ENCODE measurements at regions not wholly inside any gene's neighbourhood (a gene's known extent, or its start where the extent isn't known, plus 50 kb on each side); places are given as distances from the start of the nearest gene placed in this dataset.

DNA sequence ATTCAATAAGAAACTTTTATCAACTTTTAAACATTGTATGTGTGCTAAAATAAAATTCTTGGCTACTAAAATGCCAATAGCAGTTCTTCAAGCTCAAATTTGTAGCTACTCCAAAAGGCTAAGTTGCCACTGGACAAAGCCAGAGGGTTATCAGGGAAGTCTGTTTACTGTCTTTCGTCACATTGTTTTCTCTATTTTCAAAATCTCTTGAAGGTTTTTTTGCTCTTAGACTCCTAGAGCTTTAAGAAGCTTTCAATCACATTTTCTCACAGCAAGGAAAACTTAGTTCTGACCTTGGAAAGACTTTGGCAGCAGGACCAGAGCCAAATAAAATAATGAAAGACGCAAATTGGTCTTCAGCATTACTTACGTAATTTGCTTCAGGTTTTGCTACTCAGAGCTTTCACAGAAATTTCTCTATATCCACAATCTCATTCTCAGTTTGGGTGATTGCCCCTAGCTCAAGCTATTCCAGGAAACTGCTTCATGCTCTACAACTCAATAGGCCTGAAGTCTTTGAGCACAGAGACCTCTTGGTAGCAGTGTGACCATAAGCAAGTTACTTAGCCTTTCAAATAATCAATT, 257.7 kb downstream of the GABRG2 start:
- no peak for DNase-seq

DNA sequence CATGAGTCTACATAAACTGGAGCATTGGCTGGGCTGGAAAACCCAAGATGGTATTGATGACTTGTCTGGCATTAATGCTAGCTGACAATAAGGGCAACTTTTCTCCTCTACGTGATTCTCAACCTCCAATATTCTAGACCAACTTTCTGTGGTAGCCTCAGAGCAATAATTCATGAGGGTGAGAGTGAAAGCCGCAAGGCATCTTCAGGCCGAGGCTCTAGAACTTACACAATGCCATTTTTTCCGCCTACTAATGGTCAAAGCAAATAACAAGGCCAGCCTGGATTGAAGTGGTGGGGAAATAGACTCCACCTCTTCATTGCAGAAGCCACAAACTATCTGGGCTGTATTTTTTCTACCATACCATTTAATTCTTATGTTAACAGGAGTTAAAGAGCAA, 267.4 kb downstream of the GABRG2 start:
- no peak for DNase-seq

DNA sequence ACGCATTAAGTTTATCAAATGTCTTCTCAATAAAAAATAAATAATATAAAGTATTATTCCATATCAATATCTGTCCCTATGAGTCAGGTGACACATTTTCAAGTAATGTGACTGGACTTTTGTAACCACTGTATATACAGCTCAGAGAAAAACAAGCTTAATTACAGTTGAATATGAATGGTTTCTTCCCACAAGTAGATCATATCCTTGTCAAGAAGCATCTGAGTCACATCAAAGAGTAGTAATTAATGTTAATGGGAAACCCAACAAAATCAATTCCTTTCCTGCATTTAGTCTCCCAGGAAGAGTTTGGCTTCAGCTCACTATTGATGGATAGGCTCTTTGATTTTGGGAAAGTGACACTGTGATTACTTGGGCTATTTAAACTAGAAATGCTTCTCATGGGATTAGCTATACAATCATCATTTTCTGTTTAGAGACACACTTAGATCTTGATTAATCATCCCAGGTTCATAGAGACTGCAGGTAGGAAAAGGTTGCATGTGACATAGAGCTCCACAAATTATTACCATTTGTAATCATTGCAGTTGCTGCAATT, 292.9 kb downstream of the GABRG2 start:
- DNase-seq = no peak

DNA sequence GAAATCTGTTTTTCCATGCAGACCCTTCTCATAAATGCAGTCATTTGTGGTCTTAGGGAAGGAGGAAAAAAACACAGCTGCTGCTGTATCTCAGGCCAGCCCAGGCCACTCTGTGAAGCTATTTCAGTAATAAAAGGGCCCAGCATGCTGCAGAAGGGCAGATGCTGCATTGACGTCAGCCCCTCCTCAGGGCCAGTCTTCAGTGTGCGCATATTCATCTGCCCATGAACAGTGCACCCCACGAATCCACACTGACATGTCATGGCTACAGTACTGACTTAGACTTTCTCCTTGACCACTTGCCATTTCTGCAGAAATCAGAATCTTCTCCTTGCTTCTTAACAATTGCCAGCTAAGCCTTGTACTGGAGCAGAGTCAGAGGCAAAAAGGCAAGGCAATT, 304.7 kb downstream of the GABRG2 start:
- peak in 2 of 14 donors; percentile 0 to 2 for DNase-seq

DNA sequence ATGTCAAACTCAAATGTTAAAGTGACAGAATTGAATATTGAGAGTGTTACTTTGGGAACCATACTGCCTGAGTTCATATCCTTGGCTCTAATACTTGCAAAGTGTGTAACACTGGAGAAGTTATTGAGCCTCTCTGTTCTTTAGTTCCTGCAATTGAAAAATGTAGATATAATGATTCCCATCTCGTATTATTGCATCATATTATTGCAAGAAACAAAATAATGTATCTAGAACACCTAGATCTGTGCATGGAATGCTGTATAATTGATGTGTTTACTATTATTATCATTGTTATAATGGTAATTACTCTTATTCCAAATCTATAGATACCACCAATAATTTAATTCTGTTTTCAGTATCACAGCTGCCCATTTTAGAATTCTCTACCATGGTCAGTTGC, 310.3 kb downstream of the GABRG2 start:
- no peak for DNase-seq

DNA sequence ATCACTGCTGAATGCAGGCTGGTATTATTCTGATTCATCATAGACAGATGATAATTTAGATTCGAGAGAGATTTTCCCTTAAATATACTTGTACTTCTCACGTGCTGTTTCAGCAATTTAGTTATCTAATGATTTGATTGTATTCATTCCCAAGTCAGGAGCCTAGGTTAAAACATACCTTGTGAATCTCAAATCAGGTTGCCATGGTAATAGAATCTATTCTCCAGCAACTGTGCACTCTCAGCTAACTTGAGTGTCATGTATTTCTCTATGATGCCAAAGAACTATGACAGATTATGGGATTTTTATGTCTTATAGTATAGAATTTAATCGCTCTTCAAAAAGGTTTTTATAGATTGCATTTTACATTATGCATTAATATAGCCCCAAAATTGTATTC, 315.3 kb downstream of the GABRG2 start:
- DNase-seq = no peak

DNA sequence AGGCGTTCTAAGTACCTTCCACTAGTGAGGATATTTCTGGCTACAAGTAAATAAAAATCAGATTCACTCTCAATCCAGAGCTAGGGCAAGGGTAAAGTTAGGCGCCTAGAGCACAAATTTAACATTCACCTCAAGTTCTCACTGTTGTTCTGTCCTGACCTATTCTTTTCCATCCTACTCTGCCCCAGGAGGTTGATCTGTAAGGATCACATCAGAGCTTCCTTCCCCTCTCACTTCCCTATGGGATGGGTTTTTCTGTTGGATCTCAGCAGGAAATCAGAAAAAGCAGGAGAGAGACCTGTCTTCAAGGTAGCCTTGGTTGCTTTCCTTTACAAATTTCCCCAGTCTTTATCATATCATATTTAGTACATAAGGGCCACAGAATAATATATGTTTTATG, 316.7 kb downstream of the GABRG2 start:
- no peak for DNase-seq

DNA sequence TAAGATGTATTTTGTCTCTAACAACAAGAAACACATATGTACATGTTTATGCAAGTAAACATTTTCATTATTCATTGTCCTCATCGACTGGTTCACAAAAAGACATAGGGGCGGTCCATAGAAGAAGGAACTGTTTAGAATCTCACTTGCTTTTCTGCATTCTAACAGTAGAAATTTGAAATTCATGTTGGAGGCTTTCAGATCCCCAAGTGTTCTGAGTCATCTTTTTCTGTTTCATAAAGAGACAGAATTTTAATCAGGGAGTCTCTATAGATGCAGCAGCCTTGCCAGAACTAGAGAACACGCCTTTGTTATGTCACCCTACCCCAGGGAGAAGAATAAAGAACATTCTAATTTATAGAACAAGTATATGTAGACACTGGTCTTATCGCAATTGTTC, 324.3 kb downstream of the GABRG2 start:
- DNase-seq = no peak

DNA sequence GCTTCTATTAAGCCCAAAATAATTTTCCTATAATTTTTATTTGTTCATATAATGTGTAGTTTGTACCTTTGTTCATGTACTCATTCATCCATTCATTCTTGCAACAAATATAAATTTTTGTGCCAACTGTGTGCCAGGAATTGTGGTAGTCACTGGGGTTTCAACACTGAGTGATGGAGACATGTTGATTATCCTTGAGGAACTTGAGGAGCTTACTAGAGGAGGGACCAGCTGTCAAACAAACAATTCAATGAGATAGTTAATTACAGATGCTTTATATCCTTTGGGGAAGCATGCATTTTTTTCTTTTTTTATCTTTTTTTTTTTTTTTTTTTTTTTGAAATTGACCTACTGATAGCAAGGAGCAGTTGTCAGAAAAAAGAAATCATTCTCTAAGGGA, 324.8 kb downstream of the GABRG2 start:
- no peak for DNase-seq

DNA sequence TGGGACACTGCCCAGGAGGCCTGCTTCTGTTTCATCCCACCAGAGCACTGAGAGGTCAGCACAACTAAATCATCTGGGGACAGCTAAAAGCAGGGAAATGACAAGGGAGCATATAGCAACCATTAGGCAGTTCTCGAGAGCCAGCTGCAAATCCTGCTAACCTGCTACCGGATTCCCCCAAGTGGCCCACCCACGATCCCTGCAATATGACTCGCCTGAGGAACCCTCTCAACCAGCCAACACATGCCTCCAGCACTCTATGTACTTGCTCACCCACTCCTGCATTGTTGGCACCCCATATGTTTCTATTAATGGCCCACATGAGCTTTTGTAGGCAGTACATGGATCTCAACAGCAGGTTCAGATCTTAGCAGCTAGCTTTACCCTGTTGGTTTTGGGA, 326.0 kb downstream of the GABRG2 start:
- no peak for DNase-seq

DNA sequence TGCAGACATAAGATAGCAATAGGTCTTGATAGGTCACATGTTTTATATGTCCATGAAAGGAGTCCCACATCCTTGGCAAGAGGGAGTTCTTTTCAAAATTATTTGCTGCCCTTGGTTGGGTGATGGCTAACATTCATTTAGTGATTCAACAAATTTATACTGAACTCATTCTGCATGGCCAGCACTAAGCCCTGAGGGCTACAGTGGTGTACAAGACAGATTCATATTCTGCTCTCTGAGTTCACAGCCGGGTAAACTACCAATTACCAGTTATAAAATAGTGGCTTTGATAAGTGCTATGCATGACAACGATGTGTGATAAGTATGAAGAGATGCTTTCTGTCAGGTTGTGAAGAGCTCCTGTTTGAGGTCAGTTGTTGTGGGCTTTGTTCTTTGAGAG, 340.0 kb downstream of the GABRG2 start:
- DNase-seq = no peak

DNA sequence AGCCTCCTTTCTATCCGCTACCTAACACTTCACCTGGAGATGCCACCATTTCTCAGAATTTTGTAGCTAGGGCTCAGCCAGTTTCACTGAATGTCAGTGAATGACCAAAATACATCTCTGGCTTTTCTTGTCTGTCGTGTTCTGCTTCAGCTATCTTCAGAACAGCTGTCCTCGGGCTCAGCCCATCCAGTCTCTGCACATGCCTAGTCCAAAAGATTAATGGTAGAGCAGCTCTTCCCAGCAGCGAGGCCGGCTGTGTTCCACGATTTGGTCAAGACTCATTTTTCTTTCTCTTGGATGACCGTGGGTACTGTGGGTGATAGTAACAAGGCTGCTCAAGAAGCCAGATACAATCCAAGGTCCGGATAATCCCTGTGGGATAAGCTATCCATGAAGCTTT, 342.8 kb downstream of the GABRG2 start:
- no peak for DNase-seq

DNA sequence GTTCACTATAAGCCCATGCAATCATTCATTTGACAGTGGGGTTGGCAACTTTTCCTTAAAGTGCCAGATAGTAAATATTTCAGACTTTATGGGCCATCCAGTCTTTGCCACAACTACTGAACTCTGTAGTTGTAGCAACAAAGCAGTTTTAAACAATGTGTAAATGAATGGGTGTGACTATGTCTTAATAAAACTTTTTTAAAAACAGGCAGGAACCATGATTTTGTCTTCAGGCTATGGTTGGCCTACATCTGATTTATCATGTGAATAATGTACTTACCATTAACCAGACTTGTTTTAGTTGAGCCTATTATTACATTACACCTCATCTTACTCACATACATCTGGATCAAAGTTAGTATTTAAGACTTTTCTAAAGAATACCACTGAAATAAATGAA, 361.6 kb downstream of the GABRG2 start:
- no peak for DNase-seq

DNA sequence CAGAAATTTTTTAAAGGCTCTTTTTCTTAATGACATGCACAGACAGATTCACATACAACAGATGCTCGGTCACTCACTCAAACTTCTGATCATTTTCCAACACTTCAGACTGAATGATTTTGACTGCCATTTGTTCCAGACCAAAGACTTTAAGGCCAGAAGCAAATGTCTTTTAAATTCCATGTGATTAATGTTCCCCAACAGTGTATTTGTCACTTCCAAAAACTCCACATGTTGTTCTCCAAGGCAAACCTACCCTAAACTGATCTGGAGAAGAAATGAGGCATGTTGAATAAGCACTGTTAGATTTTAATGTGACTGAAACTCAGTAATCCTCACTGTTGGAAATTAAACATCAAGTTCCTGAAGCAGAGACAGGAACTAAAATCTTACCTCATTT, 366.7 kb downstream of the GABRG2 start:
- DNase-seq = no peak

DNA sequence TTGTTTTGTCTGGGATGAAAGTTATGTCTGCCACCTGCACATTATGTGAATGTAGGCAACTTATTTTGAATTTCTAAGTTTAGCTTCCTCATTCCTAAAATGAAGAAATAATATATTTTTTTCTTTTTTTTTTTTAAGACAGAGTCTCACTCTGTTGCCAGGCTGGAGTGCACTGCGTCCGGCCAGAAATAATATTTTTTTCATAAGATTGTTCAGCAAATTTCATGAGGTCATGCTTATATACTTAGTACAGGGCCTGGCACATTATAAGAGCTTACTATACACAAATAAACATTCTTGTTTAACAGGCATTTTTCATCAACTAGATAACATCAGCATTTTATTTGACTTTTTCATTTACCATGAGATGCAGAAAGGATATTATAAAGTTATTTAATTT, 368.5 kb downstream of the GABRG2 start:
- DNase-seq = no peak

DNA sequence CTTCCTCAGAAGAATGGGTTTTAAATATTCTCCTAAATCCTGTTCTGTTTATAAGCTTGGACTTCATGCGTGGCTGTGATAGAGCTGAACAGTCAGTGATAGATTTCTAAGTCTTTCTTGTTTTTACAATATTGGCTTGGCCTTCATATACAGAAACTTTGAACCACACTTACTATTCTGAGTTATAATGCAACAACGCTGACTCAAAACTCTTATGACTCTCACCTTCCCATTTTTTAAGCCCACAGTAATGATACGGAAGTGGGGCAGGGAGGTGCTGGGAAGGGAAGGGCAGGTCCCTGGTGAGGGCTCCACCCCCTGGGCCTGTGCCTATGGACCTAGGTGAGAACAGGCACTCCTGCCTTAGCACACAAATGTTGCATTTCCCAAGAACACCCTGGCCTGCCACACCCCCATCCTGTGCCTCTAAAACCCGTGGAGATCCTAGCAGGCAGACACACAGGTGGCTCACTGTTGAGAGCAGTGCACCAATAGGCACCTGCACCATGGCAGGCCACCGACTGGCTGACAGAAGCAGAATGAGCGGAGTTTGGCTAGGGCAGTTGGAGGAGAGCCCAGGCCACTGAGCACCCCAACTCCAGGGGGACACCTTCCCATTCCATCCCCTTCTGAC, 376.7 kb downstream of the GABRG2 start:
- no peak for DNase-seq

DNA sequence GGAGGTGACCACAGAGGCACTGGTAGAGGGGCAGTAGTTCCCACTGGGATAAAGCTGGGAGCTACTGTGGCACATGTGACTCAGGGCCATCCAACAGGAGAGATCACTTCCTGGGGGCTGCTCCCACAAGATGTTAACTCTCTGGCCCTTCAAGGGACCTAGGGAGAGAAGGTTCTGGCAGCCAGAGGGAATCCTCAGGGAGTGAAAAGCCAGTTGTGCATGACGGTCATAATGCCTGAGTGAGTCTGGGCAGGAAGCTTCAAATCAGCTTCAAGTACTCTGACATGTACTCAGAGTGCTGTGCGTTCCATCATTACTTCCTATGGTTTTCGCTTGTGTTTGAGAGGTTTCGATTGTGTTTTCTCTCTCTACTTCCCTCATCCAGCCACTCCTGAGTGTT, 388.5 kb downstream of the GABRG2 start:
- no peak for DNase-seq

DNA sequence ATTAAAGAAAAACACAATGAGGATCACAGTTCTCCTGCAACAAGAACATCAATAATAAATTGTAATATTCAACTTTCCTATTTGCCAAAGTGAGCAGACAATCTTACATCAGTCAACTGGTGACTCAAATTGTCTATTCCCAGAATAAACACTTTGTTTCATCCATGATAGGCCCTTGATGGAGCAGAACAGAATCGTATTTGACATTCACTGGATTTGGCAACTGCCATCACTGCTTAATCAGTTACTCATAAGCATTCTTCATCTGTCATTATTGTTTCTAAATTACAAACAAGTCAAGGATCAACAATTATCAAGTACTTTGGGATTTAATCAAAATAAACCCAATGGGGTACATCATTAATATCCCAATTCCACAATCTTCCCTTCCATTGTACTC, 398.4 kb downstream of the GABRG2 start:
- no peak for DNase-seq

DNA sequence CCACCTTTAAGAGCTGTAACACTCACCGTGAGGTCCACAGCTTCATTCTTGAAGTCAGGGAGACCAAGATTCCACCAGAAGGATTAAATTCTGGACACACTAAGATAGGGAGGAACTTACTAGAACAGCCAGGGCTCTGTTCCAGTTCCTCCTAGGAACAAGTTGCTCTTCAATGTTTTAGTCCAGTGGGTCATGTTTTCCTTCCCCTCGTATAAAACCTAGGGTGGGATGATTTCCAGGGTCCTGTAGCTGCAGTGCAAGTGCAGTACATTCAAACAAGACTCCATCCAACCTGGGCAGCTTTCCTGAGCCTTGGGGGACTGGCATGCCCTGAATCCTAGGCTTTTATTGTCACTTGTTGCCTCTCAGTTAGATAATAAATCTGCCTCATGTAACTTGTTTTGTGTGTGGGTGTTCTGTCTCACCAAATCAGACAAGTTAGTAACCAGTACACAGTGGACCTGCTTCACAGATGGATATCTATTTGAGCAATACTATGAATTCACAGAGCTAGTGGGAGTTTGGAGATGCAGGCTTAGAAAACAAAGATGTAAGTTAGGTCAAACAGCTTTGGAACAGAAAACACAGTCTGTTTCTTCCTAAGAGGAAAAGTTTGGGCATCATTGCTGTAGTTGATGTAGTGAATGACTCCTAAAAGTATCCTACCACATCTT, 405.6 kb downstream of the GABRG2 start:
- peak in 4 of 14 donors; percentile 21 to 53 (median 28) for DNase-seq

DNA sequence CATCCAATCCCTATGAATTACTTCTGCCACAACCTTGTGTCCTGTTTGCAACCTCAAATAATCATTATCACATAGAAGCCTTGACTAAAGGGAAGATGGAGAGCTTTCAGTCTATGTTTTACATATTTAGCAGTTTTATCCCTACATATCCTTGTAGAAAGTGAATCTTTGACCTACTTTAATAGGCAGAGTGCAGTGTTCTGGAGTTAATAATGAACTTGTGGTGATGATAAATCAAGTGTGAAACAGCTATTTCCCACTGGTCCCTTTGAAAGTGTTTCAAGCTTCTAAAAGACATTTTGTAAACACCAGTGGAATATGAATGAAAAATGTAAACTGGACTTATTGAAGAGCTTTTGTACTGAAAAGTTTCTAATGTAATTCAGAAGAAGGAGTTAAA, 406.7 kb downstream of the GABRG2 start:
- no peak for DNase-seq

DNA sequence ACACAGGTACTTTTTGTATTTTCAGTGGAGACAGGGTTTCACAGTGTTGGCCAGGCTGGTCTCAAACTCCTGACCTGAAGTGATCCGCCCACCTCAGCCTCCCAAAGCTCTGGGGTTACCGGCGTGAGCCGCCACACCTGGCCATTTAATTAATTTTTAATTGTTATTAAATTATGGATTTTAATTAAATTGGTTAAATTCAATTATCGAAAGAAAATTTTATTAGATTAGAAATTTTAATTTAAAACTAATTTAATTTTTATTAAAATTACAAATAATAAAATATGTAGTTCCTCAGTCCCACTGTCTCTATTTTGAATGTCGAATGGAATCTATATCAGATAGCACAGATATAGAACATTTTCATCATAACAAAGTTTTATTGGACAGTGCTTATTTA, 416.5 kb downstream of the GABRG2 start:
- no peak for DNase-seq

DNA sequence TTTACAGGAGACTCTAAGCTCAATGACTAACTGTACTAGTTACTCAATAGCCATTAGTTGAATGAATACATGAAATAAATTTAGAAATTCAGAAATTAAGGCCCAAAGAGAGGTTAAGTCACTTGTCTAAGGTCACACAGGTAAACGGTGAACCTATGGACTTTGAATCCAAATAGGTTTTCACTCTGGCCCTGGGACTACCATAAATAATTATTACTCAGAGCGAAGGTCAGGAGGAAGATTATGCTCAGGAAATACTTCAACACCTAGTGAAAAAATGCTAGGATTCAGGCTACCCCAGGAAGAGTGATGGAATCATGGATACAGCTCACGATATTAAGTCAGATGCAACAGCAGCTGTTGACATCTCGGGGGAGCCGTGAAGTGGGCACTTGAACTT, 417.4 kb downstream of the GABRG2 start:
- DNase-seq = no peak

DNA sequence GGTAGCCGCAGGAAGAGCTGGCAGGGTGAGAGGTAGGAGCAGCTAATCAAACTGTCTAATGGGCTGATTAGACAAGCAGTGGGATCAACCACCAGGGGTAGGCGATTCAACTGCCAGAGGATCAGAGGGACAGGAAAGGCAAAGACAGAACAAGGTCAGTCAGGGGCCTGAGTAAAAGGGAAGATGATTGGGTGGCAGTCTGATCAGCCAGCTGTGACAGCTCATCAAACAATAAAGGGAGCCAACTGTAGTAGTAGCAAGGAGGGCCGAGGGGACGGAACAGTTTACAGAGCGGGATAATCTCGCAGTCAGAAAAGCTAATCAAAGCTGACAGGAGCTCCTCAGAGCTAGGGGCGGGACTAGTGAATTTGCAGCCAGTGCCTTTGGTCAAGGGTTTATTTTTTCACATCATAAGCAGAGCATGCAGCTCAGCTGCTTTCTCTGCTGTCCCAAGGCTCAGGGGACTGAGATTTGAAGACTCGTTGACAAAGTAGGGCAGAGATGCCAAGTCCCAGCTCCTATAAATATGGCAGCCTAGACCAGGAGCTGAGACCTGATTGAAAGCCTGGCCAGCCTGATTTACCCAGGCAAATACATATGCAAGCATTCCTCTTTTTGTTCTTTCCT, 418.2 kb downstream of the GABRG2 start:
- no peak for DNase-seq

All from C1 segment of cervical spinal cord (tissue), 14 donors.